DMS79 (cell line): ENCODE measurements at regions not wholly inside any gene's neighbourhood (a gene's known extent, or its start where the extent isn't known, plus 50 kb on each side); places are given as distances from the start of the nearest gene placed in this dataset.
"Not testable (repeated sequence)": the region's sequence is repeated elsewhere in the genome, so short reads cannot be mapped to it uniquely, and the experiment has no call there.

ENCODE experiments used
- DNase-seq: peaks from one replicate; lab custom pipeline; 2025; lab: John Stamatoyannopoulos, UW

- DNase-seq, result no peak
Measured at GRCh38 chr4:152193059-152193458, 342.8 kb downstream of the FBXW7 start.

GRCh38 chr4:152190907-152191306, 345.0 kb downstream of the FBXW7 start:
- DNase-seq, result no peak

DNA sequence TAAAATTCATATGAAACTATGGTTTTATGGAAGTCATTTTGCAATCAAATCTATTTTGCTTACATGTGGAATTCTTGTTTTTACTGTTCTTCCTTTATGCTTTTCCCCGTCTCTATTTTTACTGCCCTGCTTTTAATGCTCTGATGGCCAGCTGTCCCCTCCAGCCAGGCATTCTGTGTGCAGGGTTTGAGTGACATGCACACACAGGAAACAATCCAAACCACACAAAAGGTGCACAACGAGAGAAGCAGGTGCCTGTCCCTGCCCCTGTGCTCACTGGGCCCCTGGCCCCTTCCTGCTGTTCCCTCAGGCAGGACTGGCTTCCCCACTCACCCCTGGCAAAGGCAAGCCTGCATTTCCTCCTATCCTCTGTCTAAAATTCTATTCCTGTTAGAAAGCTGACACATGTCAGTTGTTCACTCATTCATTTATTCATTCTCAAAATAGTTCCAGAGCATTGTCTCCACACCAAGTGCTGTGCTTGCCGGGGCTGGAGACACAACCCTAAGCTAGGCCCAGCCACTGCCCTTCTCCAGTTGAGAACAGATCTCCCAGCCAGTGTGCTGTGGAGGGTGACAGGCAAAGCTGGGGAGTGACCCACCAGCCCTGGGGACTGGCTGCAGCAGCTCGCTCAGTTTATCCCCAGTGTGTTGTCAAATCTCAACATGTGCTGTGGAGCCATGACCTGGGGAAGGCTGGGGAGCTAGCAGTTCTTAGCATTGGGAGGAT, 346.3 kb downstream of the FBXW7 start:
- no peak for DNase-seq

DNA sequence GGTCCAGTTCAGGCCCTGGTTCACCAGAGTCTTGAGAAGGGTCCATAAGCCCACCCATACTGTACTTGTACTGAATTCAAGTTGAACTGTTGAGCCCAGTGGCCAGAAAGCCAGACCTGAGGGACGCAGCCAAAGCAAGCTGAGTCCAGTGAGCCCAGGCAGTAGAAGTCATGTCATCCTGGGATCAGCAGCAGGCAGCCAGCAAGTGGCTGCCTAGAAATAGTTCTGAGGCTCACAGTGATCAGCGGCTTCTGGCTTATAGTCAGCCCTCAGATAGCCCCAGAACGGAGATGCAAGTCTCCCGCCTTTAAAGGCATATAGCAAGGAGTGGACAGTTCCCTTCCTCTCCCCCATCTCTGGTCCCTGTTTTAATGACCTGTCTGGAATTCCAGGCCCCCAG, 347.1 kb downstream of the FBXW7 start:
- DNase-seq, result no peak

DNA sequence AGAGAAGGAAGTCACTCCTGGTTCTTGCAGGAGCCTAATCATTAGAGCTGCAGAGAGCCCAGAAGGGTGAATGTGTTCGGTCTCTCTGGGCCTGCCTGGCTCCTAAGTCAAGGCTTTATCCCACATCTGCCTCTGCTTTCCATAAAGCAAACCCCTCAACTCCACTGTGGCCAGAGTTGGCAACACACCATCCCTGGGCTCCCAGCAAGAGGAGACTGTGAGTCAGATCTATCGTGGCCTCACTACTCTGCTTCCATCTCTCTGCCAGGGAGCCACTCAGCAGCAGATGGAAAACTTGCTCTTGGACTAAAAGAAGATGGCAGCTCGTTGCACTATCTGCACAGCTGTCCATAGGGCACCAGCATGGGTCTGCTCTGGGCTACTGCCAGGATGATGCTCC, 348.2 kb downstream of the FBXW7 start:
- DNase-seq, result no peak

GRCh38 chr4:152185786-152186550, 349.9 kb downstream of the FBXW7 start:
- no peak for DNase-seq

- no peak for DNase-seq
Measured at GRCh38 chr4:152181150-152181549, 354.7 kb downstream of the FBXW7 start.

- DNase-seq, result no peak
Measured at GRCh38 chr4:152180369-152180768, 355.5 kb downstream of the FBXW7 start.

DNA sequence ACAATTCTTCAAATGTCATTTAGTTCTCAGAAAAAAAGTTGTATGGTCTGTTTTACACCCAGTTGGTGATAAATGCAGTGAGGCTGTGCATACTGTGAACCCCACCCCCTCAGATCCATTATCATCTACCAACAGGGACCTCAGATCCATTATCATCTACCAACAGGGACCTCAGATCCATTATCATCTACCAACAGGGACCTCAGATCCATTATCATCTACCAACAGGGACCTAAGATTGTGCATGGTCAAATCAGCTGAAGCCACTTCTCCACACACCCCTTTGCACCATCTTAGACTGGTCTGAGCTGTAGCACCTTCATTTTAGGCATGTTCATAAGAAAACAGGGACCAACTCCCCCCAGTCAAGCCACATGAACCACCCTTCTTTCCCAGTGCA, 358.4 kb downstream of the FBXW7 start:
- not testable (repeated sequence) for DNase-seq

DNA sequence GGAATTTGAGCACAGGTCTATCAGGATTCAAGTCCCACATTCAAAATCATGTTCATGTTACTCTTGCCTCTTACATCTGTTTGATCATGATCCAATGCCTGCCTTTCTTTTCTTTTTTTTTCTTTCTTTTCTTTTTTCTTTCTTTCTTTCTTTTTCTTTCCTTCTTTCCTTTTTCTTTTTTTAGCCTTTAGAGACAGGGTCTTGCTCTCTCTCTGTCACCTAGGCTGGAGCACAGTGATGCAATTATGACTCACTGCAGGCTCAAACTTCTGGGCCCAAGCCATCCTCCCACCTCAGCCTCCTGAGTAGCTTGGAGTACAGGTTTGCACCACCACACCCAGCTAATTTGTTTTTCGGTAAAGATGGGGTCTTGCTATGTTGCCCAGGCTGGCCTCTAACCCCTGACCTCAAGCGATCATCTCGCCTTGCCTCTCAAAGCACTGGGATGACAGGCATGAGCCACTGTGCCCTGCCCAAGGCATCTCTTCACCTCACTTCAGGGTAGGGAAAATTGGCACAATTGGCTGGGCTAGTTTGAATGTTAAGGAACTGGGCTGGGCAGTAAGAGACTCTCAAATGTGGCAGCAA, 359.2 kb downstream of the FBXW7 start:
- no peak for DNase-seq

DNA sequence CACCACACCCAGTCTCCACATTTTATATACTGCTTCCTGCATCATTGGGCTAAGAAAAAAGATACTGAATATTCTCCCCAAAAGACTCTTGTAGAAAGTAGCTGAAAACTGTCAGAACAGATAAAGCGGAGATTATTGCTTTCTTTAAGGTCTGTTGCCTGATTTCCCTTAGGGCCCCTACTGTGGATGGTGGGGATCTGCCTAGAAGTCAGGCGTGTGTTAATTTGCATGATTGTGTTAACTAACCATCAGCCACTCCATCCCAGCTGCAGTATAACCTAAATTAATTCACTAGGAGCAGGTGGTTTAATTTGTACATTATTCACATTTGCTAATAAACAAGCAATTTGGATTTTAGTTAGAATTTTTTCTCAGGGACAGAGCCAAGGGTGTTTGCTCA, 360.3 kb downstream of the FBXW7 start:
- DNase-seq, result no peak

DNA sequence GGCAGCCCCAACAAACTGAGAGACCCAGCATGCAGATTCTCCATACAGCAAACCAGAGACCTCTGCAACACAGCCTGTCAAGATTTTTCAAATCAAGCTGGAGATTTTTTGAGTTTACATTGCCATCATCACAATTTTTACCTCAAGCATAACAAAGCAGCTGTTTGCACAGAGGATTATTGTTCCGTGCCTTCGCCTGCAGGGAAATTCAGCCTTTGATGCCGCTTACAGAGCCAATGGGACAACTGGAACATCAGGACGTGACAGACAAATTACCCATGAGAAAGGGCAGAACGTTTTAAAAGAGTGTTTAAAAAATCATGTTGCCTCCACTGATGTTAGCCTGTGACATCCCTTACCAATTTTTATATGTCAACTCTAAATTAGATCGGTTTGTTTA, 363.7 kb downstream of the FBXW7 start:
- no peak for DNase-seq

DNA sequence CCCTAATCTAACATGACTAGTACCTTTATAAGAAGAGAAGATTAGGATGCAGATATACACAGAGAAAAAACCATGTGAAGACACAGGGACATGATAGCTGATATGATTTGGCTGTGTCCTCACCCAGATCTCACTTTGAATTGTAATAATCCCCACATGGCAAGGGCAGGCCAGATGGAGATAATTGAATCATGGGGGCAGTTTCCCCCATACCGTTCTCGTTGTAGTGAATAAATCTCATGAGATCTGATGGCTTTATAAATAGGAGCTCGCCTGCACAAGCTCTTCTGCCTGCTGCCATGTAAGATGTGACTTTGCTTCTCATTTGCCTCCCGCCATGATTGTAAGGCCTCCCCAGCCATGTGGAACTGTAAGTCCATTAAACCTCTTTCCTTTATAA, 364.3 kb downstream of the FBXW7 start:
- no peak for DNase-seq

DNA sequence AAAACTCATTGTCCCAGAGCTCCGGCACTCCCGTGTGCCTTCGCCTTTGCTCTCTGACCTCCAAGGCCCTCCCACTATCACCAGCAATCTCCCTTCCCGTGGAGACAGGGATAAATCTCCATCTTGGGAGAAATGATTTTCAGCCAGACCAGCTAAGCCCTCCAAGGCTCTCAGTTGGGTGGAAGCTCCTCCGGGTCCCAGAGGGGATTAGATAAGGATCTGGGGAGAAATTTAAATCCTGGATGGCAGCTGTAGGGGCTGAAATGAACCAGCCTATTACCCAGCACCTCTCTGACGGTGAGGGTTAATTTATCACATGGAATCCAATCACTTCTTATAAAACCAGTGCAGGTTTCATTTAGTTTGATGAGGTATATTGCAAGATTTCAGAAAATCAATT, 366.2 kb downstream of the FBXW7 start:
- no peak for DNase-seq

DNA sequence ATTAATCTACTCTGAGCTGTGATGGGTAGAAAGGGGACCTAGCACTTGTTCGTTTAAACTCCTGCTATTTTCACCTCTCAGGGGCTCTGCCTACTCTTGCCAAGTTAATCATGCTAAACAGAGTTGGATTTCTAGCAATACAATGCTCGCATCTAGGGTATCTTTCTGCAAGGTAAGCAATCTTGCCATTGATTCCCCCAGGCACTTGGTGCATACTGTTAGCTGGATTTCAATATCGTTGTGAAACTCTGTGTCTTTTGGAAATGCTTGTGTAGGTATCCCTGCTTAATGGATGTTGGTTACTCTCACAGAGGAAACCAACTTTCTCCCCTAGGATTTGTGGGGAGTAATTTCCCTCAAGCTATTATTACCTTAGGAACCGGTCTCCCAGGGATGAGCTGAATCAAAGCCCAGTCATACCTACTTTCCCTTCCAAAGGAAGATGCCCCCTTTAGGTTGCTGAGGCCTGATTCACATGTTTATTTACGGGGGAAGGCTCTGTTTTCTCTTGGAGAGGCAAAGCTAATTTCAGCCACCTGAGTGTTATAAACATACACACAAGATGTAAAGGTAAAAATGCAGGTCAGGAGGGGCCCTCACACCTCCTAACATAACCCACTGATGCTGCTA, 366.8 kb downstream of the FBXW7 start:
- DNase-seq, result no peak

GRCh38 chr4:152166567-152166966, 369.3 kb downstream of the FBXW7 start:
- no peak for DNase-seq

GRCh38 chr4:152165846-152166245, 370.0 kb downstream of the FBXW7 start:
- no peak for DNase-seq

GRCh38 chr4:152165146-152165545, 370.7 kb downstream of the FBXW7 start:
- DNase-seq, result no peak

- no peak for DNase-seq
Measured at GRCh38 chr4:152164561-152164960, 371.3 kb downstream of the FBXW7 start.

DNA sequence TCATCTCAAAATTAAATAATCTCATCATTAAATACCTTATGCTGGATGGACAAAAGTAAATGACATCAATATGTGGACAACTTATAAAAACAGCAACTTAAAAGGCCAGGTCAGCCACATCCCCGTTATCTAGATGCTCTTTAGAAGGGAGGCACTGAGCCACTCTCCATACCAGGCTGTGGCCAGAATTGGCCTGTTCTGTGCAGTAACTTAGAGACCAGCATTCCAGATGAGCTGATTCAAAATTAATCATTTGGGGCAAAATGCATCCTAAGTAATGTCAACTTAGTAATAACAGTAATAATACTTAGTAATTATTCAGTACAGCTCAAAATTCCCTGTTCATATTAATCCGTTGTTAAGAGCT, 373.6 kb downstream of the FBXW7 start:
- DNase-seq, result no peak

DNA sequence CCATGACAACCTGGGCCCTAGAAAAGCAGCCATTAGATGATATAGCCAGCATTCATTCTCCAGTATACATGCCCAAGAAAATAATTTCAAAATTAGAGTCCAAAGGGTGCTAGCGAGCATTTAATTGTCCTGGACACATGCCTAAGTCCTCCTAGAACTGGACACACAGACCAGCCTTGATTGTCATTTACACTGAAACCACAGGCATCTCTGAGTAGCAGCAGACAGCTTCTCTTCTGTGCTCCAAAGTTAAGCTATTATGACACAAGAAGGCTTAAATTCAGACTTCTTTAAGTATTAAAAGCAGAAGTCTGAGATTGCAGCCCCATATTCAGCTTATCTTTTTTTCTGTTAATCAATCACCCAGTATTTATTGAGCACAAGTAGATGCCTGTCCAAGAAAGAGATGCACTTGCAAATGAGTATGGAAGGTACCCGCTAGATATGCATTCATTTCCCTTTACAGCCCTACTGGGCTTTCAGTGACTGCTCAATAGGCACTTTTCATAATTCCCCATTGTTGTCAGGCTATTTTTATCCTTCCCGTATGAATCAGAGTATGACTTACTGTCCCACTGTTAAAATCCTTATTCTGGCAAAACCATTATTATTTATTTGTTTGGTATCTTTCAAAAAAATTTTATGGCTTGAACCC, 374.1 kb downstream of the FBXW7 start:
- no peak for DNase-seq

DNA sequence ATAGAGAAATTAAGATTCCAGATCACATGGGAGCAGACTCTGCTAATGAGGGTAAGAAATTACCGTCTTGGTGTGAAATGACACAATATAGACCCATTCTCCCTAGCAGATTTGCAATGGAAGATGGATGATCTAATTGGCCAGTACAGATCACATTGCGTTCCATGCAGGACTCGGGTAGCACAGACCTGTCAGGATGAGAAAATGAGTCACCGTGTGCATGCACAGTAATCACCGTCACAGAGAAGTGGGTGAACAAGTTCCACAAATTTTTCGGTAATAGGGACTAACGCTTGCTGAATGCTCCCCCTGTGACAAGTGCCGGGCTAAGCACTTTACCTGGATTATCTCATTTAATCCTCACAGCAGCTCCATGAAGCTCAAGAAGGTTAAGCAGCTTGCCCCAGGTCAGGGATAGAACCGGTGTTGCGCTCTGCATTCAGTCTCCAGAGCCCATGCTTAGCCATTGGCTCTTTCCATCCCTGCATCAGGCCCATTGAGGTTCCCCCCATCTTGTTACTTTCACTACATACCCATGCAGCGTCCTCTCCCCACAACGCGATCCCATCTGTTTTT, 375.6 kb downstream of the FBXW7 start:
- DNase-seq, result no peak
